Glutamatergic neuron (in vitro differentiated cells): ENCODE measurements at regions not wholly inside any gene's neighbourhood (a gene's known extent, or its start where the extent isn't known, plus 50 kb on each side); places are given as distances from the start of the nearest gene placed in this dataset.
"Not testable (repeated sequence)": the region's sequence is repeated elsewhere in the genome, so short reads cannot be mapped to it uniquely, and the experiment has no call there.

ENCODE experiments used
- DNase-seq: peaks from one replicate; pipeline ENCODE4 v3.0.0; 2022
- H3K27ac Mint-ChIP-seq: one replicate; pipeline ENCODE4 v1.8.0; 2020; ENCODE audit warnings: mild to moderate bottlenecking, mixed read lengths, inconsistent platforms; ENCODE audit not compliant: unreplicated experiment
- H3K27me3 Mint-ChIP-seq: one replicate; pipeline ENCODE4 v1.8.0; 2020; ENCODE audit warnings: mild to moderate bottlenecking, moderate library complexity, mixed read lengths, inconsistent platforms; ENCODE audit not compliant: unreplicated experiment
- H3K36me3 Mint-ChIP-seq: one replicate; pipeline ENCODE4 v1.8.0; 2020; ENCODE audit warnings: mild to moderate bottlenecking, mixed read lengths, inconsistent platforms; ENCODE audit not compliant: unreplicated experiment
- H3K4me1 Mint-ChIP-seq: one replicate; pipeline ENCODE4 v1.8.0; 2020; ENCODE audit warnings: mild to moderate bottlenecking, low read depth, mixed read lengths, inconsistent platforms; ENCODE audit not compliant: unreplicated experiment
- H3K4me3 Mint-ChIP-seq: one replicate; pipeline ENCODE4 v1.8.0; 2020; ENCODE audit warnings: mild to moderate bottlenecking, mixed read lengths, inconsistent platforms; ENCODE audit not compliant: unreplicated experiment
- H3K9me3 Mint-ChIP-seq: one replicate; pipeline ENCODE4 v1.8.0; 2020; ENCODE audit warnings: mild to moderate bottlenecking, moderate library complexity, mixed read lengths, inconsistent platforms; ENCODE audit not compliant: unreplicated experiment
- CTCF ChIP-seq: fragments of 200-600 bp; sonication (generic); IDR thresholded peaks from one replicate; pipeline ENCODE4 v1.5.0; 2021; ENCODE audit not compliant: partially characterized antibody, unreplicated experiment

- no peak overlapping the region for H3K27ac Mint-ChIP-seq
- H3K9me3 Mint-ChIP-seq = peaks cover 2% of the 10 kb centered on the region
- peaks cover 6% of the 10 kb centered on the region for H3K27me3 Mint-ChIP-seq
- no peak overlapping the region for H3K4me3 Mint-ChIP-seq
- H3K4me1 Mint-ChIP-seq = peaks cover 11% of the 10 kb centered on the region
- TF ChIP-seq CTCF = no peak
- no peaks in the 10 kb centered on the region for H3K36me3 Mint-ChIP-seq
- DNase-seq = no peak
These were observed 78.8 kb upstream of the PRR23C start for GRCh38 chr3:139123377-139124095.

- H3K4me1 Mint-ChIP-seq = peaks cover 11% of the 10 kb centered on the region
- H3K36me3 Mint-ChIP-seq = no peaks in the 10 kb centered on the region
- no peak for TF ChIP-seq CTCF
- H3K4me3 Mint-ChIP-seq = no peak overlapping the region
- H3K9me3 Mint-ChIP-seq = peaks cover 5% of the 10 kb centered on the region
- H3K27me3 Mint-ChIP-seq = peaks cover 6% of the 10 kb centered on the region
- H3K27ac Mint-ChIP-seq = no peak overlapping the region
- no peak for DNase-seq
These were observed 79.5 kb upstream of the PRR23C start for GRCh38 chr3:139124197-139124596.

GRCh38 chr3:139127101-139127500 lies 82.4 kb upstream of the PRR23C start:
- TF ChIP-seq CTCF = no peak
- H3K27me3 Mint-ChIP-seq = peaks cover 3% of the 10 kb centered on the region
- no peaks in the 10 kb centered on the region for H3K36me3 Mint-ChIP-seq
- H3K27ac Mint-ChIP-seq = no peak overlapping the region
- DNase-seq = no peak
- peaks cover 5% of the 10 kb centered on the region for H3K9me3 Mint-ChIP-seq
- H3K4me1 Mint-ChIP-seq = peaks cover 1% of the 10 kb centered on the region
- H3K4me3 Mint-ChIP-seq = no peak overlapping the region

- not testable (repeated sequence) for H3K4me1 Mint-ChIP-seq, H3K27ac Mint-ChIP-seq, H3K9me3 Mint-ChIP-seq, H3K27me3 Mint-ChIP-seq, H3K36me3 Mint-ChIP-seq, H3K4me3 Mint-ChIP-seq, DNase-seq
These were observed 82.9 kb upstream of the PRR23C start for GRCh38 chr3:139127629-139128028.

- DNase-seq = no peak
- H3K27ac Mint-ChIP-seq = no peak overlapping the region
- no peaks in the 10 kb centered on the region for H3K4me1 Mint-ChIP-seq
- H3K9me3 Mint-ChIP-seq = peaks cover 5% of the 10 kb centered on the region
- no peak overlapping the region for H3K4me3 Mint-ChIP-seq
- H3K36me3 Mint-ChIP-seq = no peaks in the 10 kb centered on the region
- peaks cover 5% of the 10 kb centered on the region for H3K27me3 Mint-ChIP-seq
- no peak for TF ChIP-seq CTCF
These were observed 84.1 kb upstream of the PRR23C start for GRCh38 chr3:139128803-139129202.

GRCh38 chr3:139129892-139130291 lies 85.2 kb upstream of the PRR23C start:
- no peaks in the 10 kb centered on the region for H3K36me3 Mint-ChIP-seq

More at GRCh38 chr3:139129892-139130291, 85.2 kb upstream of the PRR23C start:
- H3K9me3 Mint-ChIP-seq = peaks cover 5% of the 10 kb centered on the region
- no peaks in the 10 kb centered on the region for H3K4me1 Mint-ChIP-seq
- no peak for TF ChIP-seq CTCF
- H3K4me3 Mint-ChIP-seq = no peak overlapping the region
- no peak for DNase-seq
- peaks cover 5% of the 10 kb centered on the region for H3K27me3 Mint-ChIP-seq
- no peak overlapping the region for H3K27ac Mint-ChIP-seq
